OCI-LY7 (cell line): ENCODE measurements at regions not wholly inside any gene's neighbourhood (a gene's known extent, or its start where the extent isn't known, plus 50 kb on each side); places are given as distances from the start of the nearest gene placed in this dataset.

ENCODE experiments used
- EZH2phosphoT487 ChIP-seq: fragments of 200-600 bp; sonication (generic); IDR thresholded peaks from 2 replicates; pipeline ENCODE4 v1.6.1; 2018; ENCODE audit warnings: low read depth, borderline replicate concordance, mild to moderate bottlenecking, mixed run types, antibody characterized with exemption, low read length, moderate library complexity, mixed read lengths
- TF ChIP-seq, protein P1 (sequence below): fragments of 200-600 bp; sonication (generic); conservative IDR thresholded peaks from 2 replicates; pipeline ENCODE4 v1.5.1; 2014; ENCODE audit warnings: mild to moderate bottlenecking, antibody characterized with exemption, low read length, moderate library complexity, mixed read lengths

DNA sequence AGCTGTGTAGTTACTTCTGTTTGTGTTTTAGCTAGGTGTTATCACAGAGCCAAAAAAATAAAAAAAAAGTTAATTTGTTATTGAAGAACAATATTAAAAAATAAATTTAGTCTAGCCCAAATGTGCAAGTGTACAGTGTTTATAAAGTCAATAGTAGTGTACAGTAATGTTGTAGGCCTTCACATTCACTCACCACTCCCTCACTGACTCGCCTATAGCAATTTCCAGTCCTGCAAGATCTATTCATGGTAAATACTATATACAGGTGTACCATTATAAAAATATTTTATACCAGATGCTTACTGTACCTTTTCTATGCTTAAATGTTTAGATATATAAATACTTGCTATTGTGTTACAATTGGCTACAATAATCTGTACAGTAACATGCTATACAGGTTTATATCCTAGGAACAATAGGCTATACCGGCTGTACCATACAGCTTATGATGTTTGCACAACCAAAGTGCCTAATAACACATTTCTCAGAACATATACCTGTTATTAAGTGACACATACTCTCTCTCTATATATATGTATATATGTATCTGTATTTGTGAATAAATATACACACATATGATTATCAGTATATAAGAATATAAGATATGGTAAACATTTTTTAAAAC lies 341.4 kb upstream of the EDIL3 start:
- TF ChIP-seq, protein P1, sequence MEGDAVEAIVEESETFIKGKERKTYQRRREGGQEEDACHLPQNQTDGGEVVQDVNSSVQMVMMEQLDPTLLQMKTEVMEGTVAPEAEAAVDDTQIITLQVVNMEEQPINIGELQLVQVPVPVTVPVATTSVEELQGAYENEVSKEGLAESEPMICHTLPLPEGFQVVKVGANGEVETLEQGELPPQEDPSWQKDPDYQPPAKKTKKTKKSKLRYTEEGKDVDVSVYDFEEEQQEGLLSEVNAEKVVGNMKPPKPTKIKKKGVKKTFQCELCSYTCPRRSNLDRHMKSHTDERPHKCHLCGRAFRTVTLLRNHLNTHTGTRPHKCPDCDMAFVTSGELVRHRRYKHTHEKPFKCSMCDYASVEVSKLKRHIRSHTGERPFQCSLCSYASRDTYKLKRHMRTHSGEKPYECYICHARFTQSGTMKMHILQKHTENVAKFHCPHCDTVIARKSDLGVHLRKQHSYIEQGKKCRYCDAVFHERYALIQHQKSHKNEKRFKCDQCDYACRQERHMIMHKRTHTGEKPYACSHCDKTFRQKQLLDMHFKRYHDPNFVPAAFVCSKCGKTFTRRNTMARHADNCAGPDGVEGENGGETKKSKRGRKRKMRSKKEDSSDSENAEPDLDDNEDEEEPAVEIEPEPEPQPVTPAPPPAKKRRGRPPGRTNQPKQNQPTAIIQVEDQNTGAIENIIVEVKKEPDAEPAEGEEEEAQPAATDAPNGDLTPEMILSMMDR, result no peak
- no peak for TF ChIP-seq EZH2phosphoT487
